Urothelium cell line (cell line): ENCODE measurements at regions not wholly inside any gene's neighbourhood (a gene's known extent, or its start where the extent isn't known, plus 50 kb on each side); places are given as distances from the start of the nearest gene placed in this dataset.
"Not testable (repeated sequence)": the region's sequence is repeated elsewhere in the genome, so short reads cannot be mapped to it uniquely, and the experiment has no call there.

Source experiments
- DNase-seq: peaks from one replicate; pipeline ENCODE4 v3.0.0; 2011; ENCODE audit warnings: low spot score, mixed read lengths
- FAIRE-seq: peaks from 2 replicates; lab custom pipeline; 2011; peaks lifted over from hg19 to GRCh38; lab: Jason Lieb, UNC

DNA sequence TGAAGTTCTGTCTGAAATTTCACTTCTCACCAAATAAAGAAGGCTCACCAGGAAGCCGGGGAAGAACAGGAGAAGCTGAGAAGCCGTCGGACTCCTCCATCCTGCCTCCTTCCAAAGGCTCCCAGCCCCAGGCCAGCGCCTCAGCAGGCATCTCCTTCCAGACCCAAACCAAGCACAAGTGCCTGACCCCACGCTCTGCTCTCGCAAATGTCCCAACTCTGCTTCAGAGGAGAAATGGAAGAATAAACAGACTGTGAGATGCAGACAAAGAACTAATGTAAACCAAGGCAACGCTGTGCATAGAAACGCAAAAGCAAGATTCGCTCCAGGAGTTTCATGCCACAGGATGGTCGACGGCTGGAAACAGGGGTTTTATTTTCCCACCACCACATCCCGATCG is 100.3 kb upstream of the EXOC2 start:
- FAIRE-seq = no peak
- no peak for DNase-seq

- no peak for FAIRE-seq
- no peak for DNase-seq
These were observed 99.7 kb upstream of the EXOC2 start for GRCh38 chr6:792662-793061.

DNA sequence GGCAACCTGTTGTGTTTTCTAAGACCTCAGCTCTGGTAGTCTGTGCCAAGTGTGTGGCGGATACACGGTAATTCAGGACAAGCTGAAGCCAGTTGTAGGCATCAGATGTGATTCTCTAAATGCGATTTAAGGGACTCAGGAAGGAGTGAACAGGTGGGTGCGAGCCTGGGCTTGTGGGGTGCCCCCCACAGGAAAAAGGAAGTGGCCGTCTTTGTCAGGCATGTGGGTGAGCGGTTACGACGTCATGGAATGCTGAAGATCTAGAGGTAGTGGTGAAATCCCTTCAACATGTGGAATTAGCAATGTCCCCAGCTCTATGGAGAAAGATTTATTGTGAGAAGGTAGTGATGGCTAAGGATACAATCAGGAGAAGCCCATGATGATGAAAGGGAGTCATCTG is 95.1 kb upstream of the EXOC2 start:
- FAIRE-seq (no peak), DNase-seq (no peak)

DNA sequence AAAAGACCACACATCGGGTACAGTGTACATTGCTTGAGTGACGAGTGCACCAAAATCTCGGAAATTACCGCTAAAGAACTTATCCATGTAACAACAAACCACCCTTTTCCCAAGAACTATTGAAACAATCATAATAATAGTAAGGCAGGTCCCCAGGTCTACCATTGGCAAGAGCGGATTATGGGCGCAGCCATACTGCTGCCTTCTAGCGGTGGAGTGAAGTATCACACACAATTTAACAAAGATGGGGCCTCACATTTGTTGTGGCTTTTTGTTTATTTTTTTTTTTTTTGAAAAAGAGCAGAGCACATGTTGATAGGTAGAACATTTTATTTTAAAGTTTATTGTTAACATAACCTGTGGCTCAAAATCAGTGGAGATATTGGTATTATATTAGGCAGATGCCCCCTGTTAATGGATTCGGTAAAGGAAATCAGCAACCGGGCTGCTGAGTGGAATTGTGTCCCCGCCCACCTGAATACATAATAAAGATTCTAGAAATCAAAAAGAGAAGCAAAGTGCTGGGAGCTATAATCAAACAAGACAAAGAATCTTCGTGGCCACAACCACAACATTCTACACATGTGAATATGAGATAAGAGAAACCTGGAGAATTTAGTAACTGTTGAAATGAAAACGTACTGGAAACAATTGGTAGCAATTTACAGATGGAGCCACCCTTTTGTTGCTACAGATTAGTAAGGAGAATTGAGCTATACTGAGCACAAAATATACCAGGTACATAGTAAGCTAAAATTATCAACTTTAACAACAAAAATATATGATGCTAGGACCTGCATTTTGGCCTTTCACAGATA is 94.2 kb upstream of the EXOC2 start:
- no peak for FAIRE-seq
- DNase-seq = no peak

- DNase-seq (no peak), FAIRE-seq (no peak)
These were observed 91.2 kb upstream of the EXOC2 start for GRCh38 chr6:783966-784735.

GRCh38 chr6:782141-782540 is 89.2 kb upstream of the EXOC2 start:
- no peak for FAIRE-seq
- DNase-seq = no peak

GRCh38 chr6:781350-781961 is 88.5 kb upstream of the EXOC2 start:
- no peak for DNase-seq
- FAIRE-seq = no peak

DNA sequence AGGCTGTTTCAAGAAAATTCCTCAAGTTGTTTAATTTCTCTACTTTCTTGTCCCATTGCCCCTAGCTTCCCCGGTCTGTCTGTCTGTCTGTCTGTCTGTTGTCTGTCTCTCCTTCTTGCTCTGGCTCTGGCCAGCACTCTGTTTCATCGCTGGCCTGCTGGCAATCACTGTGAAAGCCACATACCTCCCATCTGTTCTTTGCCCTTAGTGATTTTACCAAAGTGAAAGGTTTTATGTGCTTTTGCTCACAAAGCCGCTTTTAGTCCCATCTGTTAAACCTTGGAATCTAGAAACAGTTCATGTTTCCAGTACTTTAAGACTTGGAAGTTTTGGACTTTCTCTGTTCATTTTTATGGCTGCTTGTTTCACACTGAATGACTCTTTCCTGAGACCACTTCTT is 87.8 kb upstream of the EXOC2 start:
- FAIRE-seq (no peak), DNase-seq (no peak)

- FAIRE-seq = no peak
These were observed 84.0 kb upstream of the EXOC2 start for GRCh38 chr6:776951-777350.

GRCh38 chr6:776528-776931 is 83.6 kb upstream of the EXOC2 start:
- FAIRE-seq = no peak
- DNase-seq = no peak

More at GRCh38 chr6:776951-777350, 84.0 kb upstream of the EXOC2 start:
- no peak for DNase-seq

DNA sequence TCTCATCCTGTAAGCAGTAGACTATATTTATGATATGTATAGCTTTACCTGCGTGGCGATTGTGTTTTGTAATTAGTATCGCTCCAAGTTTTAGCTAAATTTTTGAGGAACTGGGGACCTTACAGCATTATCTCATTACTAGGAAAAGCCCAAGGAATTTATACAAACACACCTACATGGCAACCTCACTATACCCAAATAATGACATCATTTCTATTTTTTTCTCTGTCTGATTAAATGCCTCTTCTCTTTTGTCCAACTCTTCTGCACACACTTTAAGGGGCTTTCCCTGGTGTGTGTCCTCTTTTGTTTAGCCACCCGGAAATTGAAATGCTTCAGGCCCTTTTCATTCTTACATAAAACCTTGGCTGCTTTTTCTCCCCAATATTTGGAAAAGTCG is 82.9 kb upstream of the EXOC2 start:
- DNase-seq = no peak
- FAIRE-seq = no peak

GRCh38 chr6:771683-772082 is 78.7 kb upstream of the EXOC2 start:
- not testable (repeated sequence) for FAIRE-seq, DNase-seq

GRCh38 chr6:767755-768512 is 75.0 kb upstream of the EXOC2 start:
- no peak for FAIRE-seq
- DNase-seq = no peak

DNA sequence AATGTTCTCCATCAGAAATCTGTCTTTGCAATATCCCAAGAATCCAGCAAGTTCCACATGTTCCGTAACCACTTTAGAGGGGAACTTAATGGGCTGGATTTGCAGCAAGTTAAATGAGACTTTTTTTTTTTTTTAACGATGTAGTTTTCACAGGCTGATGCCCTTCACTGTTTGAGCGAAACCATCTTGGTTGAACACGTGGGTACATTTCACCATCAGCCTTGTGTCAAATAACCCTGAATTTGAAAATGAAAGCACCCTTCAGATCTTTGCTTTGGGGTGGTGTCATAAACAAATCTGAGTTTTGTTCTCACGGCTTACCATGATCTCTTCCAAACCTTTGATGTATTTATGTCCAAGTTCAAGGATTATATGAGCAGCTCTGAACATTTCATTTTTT is 73.7 kb upstream of the EXOC2 start:
- DNase-seq = no peak
- FAIRE-seq = no peak

DNA sequence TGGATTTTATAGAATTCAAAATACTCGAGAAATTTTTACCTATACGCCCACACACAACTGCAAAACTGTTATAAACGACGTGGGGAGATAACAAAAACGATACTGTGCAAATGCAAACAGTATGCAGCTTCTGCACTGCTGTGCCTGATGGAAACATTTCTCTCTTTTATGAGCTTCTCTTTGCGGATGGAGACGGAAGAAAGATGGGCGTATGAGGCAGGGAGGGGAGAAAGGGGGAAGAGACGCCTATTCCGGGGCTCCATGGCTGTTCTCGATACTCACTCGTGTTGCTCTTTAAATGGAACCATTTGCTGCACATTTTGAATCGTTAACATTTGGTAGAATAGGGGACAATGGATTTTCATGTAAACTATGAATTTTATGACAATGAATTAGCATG is 69.1 kb upstream of the EXOC2 start:
- DNase-seq (no peak), FAIRE-seq (no peak)

GRCh38 chr6:760982-761955 is 68.3 kb upstream of the EXOC2 start:
- DNase-seq (no peak), FAIRE-seq (no peak)

- no peak for DNase-seq
- no peak for FAIRE-seq
These were observed 66.8 kb upstream of the EXOC2 start for GRCh38 chr6:759729-760128.

DNA sequence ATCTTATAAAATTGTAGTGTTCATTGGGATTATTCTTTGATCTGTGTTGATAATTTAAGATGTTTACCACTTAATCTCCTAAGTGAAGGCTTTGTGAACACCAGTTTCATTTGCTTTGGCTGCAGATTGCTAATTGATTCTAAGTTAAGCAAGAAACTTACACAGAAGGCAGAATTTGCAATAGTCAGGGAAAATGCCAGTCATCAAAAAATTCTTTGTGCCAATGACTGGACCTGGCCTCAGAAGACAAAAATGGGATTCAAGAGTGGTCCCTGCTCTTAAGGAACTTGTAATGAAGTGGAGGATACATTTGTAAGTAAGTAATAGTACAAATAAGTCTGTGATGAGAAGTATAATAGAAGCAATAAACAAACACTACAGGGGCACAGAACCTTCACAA is 63.3 kb upstream of the EXOC2 start:
- FAIRE-seq (no peak), DNase-seq (no peak)

DNA sequence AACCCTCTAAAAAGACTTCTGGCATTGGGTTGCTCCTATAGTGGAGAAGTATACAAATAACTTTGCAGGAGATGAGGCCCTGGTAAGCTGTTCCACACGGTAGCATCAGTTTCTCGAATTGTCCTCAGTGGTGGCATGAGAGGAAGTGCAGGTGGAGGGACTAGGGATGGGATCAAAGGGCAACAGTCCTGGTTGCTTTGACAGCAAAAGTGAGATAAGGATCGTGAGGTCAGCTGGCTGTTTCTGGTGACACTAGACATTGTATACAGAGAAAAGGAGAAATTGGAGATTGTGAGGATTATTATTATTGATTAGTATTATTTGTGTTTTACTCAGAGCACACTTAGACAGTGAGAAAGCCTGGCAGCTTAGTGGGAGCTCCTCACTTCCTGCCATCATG is 61.3 kb upstream of the EXOC2 start:
- DNase-seq (no peak), FAIRE-seq (no peak)

- FAIRE-seq (no peak), DNase-seq (peak; percentile 16)
These were observed 60.5 kb upstream of the EXOC2 start for GRCh38 chr6:753486-753885.
